Uterus (tissue), 2 donors: ENCODE measurements at regions not wholly inside any gene's neighbourhood (a gene's known extent, or its start where the extent isn't known, plus 50 kb on each side); places are given as distances from the start of the nearest gene placed in this dataset.

Source experiments
- CTCF ChIP-seq, 4 experiments: fragments of 200-600 bp in 2 of 4; fragments of 450-650 bp in 2 of 4; sonication (generic) in 2 of 4; IDR thresholded peaks; one replicate each; pipeline ENCODE4 v1.5.1; 2016 to 2019; ENCODE audit warnings: antibody characterized with exemption in 4 of 4, mild to moderate bottlenecking in 2 of 4, moderate library complexity in 1 of 4
- POLR2A ChIP-seq, 2 donors: fragments of 450-650 bp; IDR thresholded peaks; one replicate each; pipeline ENCODE4 v1.6.1; 2016; ENCODE audit warnings: antibody characterized with exemption in 2 of 2, mild to moderate bottlenecking in 1 of 2, moderate library complexity in 1 of 2

- TF ChIP-seq POLR2A (IDR thresholded peaks at IDR 0.05): no peak
- no peak for TF ChIP-seq CTCF (IDR thresholded peaks at IDR 0.05)
These were observed 496.6 kb downstream of the TBC1D22A start for GRCh38 chr22:47259049-47259448.
